Caco-2 (cell line): ENCODE measurements at regions not wholly inside any gene's neighbourhood (a gene's known extent, or its start where the extent isn't known, plus 50 kb on each side); places are given as distances from the start of the nearest gene placed in this dataset.

Source experiments
- BruUV-seq: library from RNA; stranded (reverse); fragments of 400-500 nt; replicated peaks from 2 replicates; lab custom pipeline; 2021; lab: Mats Ljungman, UMichigan
- CTCF ChIA-PET: fragments of 300-600 bp; sonication (Branson Sonifier 250); formaldehyde crosslinking; loops from one replicate; lab custom pipeline; 2022; ENCODE audit warnings: antibody characterized with exemption; lab: Charles Lee
- POLR2A ChIA-PET: fragments of 300-600 bp; sonication (Branson Sonifier 250); formaldehyde crosslinking; loops from one replicate; lab custom pipeline; 2022; ENCODE audit warnings: antibody characterized with exemption; lab: Charles Lee
- DNase-seq, 2 experiments: peaks; one replicate each; pipeline versions ENCODE4 v3.0.0 to v3.0.0-alpha.2; 2020 to 2022
- H3K27me3 ChIP-seq: replicated peaks from 2 replicates; pipeline ENCODE4 v1.6.0; 2011; ENCODE audit warnings: low read length; ENCODE audit not compliant: control insufficient read depth, insufficient read depth
- H3K36me3 ChIP-seq: 2 replicates; pipeline ENCODE4 v1.5.1; 2011; ENCODE audit warnings: low read length; ENCODE audit not compliant: control insufficient read depth, insufficient read depth
- H3K4me1 ChIP-seq: fragments of 250-450 bp; sonication (Bioruptor Pico); 2 replicates; pipeline ENCODE4 v1.5.1; 2020; ENCODE audit warnings: mild to moderate bottlenecking
- H3K4me3 ChIP-seq: 2 replicates; pipeline ENCODE4 v1.5.1; 2011; ENCODE audit warnings: low read depth, mild to moderate bottlenecking, control low read depth, low read length
- H3K9me3 ChIP-seq: fragments of 250-450 bp; sonication (Bioruptor Pico); 2 replicates; pipeline ENCODE4 v1.5.1; 2020; ENCODE audit warnings: mild to moderate bottlenecking, moderate library complexity
- H3K27ac Mint-ChIP-seq: one replicate; pipeline ENCODE4 v1.8.0; 2022; ENCODE audit warnings: mixed read lengths; ENCODE audit not compliant: unreplicated experiment
- H3K27me3 Mint-ChIP-seq: one replicate; pipeline ENCODE4 v1.8.0; 2022; ENCODE audit warnings: mixed read lengths; ENCODE audit not compliant: insufficient read depth, unreplicated experiment
- H3K36me3 Mint-ChIP-seq: one replicate; pipeline ENCODE4 v1.8.0; 2022; ENCODE audit warnings: mild to moderate bottlenecking, mixed read lengths; ENCODE audit not compliant: insufficient read depth, unreplicated experiment
- H3K4me1 Mint-ChIP-seq: one replicate; pipeline ENCODE4 v1.8.0; 2022; ENCODE audit warnings: low read depth, mixed read lengths; ENCODE audit not compliant: unreplicated experiment
- H3K4me3 Mint-ChIP-seq: one replicate; pipeline ENCODE4 v1.8.0; 2022; ENCODE audit warnings: mild to moderate bottlenecking, moderate library complexity, mixed read lengths; ENCODE audit not compliant: unreplicated experiment
- H3K9me3 Mint-ChIP-seq: one replicate; pipeline ENCODE4 v1.8.0; 2022; ENCODE audit warnings: mixed read lengths; ENCODE audit not compliant: unreplicated experiment
- intact Hi-C: fragments of 100-400 bp; cut with micrococcal nuclease; formaldehyde crosslinking; loops from one replicate; pipeline ENCODE4 v1.10.0; 2022; ENCODE audit not compliant: unreplicated experiment
- TF ChIP-seq, protein P1 (sequence below), 2 experiments: fragments of 200-600 bp in 1 of 2; IDR thresholded peaks; 1 replicate in 1 of 2; 2 replicates in 1 of 2; pipeline versions ENCODE4 v1.5.1 to v1.8.0; 2011 to 2022; ENCODE audit warnings: antibody characterized with exemption in 1 of 2, control low read depth in 1 of 2, inconsistent platforms in 1 of 2, low read depth in 1 of 2, low read length in 1 of 2, mild to moderate bottlenecking in 1 of 2, moderate library complexity in 1 of 2; ENCODE audit not compliant: insufficient read depth in 1 of 2, severe bottlenecking in 1 of 2, unreplicated experiment in 1 of 2

DNA sequence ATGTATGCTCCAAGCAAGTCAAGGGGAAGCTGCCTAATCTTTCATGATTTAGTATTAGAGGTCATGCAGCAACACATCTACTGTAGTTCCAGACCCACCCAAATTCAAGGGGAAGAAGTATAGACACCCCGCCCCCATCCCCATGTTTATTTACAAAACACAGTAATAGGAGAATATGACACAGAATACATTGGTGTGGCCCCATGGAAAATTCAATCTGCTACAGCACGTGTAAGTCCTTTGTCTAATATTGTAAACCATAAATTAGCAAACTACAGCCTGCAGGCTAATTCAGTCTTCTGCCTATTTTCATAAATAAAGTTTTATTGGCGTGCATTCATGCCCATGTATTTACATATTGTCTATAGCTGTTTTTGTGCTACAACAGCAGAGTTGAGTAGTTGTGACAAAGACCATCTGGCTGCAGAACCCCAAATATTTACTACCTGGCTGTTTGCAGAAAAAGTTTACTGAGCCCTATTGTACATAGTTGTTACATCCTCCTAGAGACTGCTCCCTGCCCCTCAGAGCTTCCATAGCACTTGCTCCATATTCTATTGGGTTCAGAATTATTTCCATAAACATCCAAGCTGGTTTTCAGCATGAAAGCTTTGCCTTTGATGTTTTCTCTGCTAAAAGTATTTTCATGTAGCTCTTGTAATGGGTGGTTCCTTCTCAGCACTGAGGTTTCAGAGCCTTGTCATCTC is 326.8 kb upstream of the CPEB2 start:
- Mint-ChIP-seq H3K27ac (no peak overlapping the region), H3K36me3 (no peaks in the 10 kb centered on the region), H3K9me3 (no peaks in the 10 kb centered on the region), H3K27me3 (peaks cover 3% of the 10 kb centered on the region), H3K4me3 (no peak overlapping the region), H3K4me1 (no peaks in the 10 kb centered on the region)
- Histone ChIP-seq H3K9me3 (no peaks in the 10 kb centered on the region), H3K27me3 (no peaks in the 10 kb centered on the region), H3K36me3 (no peaks in the 10 kb centered on the region), H3K4me3 (no peak overlapping the region), H3K4me1 (no peaks in the 10 kb centered on the region)
- ChIA-PET POLR2A (no interaction called here), CTCF (no interaction called here)
- TF ChIP-seq, protein P1, sequence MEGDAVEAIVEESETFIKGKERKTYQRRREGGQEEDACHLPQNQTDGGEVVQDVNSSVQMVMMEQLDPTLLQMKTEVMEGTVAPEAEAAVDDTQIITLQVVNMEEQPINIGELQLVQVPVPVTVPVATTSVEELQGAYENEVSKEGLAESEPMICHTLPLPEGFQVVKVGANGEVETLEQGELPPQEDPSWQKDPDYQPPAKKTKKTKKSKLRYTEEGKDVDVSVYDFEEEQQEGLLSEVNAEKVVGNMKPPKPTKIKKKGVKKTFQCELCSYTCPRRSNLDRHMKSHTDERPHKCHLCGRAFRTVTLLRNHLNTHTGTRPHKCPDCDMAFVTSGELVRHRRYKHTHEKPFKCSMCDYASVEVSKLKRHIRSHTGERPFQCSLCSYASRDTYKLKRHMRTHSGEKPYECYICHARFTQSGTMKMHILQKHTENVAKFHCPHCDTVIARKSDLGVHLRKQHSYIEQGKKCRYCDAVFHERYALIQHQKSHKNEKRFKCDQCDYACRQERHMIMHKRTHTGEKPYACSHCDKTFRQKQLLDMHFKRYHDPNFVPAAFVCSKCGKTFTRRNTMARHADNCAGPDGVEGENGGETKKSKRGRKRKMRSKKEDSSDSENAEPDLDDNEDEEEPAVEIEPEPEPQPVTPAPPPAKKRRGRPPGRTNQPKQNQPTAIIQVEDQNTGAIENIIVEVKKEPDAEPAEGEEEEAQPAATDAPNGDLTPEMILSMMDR (IDR thresholded peaks at IDR 0.05; ENCODE audit: insufficient read depth in 1 of 2, low read depth in 1 of 2, low read length in 1 of 2, severe bottlenecking in 1 of 2, unreplicated experiment in 1 of 2) = no peak
- BruUV-seq = no TSS peak
- DNase-seq = no peak
- intact Hi-C loops = no loop called here

GRCh38 chr4:14679906-14680305 is 322.4 kb upstream of the CPEB2 start:
- DNase-seq = no peak
- Mint-ChIP-seq H3K36me3 (no peaks in the 10 kb centered on the region), H3K9me3 (no peaks in the 10 kb centered on the region), H3K27me3 (peaks cover 3% of the 10 kb centered on the region), H3K4me3 (no peak overlapping the region), H3K27ac (no peak overlapping the region), H3K4me1 (no peaks in the 10 kb centered on the region)
- TF ChIP-seq, protein P1 (IDR thresholded peaks at IDR 0.05; ENCODE audit: insufficient read depth in 1 of 2, low read depth in 1 of 2, low read length in 1 of 2, severe bottlenecking in 1 of 2, unreplicated experiment in 1 of 2) = no peak
- BruUV-seq = no TSS peak
- ChIA-PET POLR2A (no interaction called here), CTCF (no interaction called here)
- H3K36me3 ChIP-seq = no peaks in the 10 kb centered on the region
- no peaks in the 10 kb centered on the region for H3K4me1 ChIP-seq
- no peaks in the 10 kb centered on the region for H3K9me3 ChIP-seq
- H3K27me3 ChIP-seq = no peaks in the 10 kb centered on the region
- intact Hi-C loops = no loop called here
- no peak overlapping the region for H3K4me3 ChIP-seq

GRCh38 chr4:14681330-14681729 is 321.0 kb upstream of the CPEB2 start:
- H3K4me1 ChIP-seq = no peaks in the 10 kb centered on the region
- Mint-ChIP-seq H3K27ac (no peak overlapping the region), H3K9me3 (no peaks in the 10 kb centered on the region), H3K4me3 (no peak overlapping the region), H3K4me1 (no peaks in the 10 kb centered on the region), H3K36me3 (no peaks in the 10 kb centered on the region), H3K27me3 (peaks cover 3% of the 10 kb centered on the region)
- ChIA-PET CTCF (no interaction called here), POLR2A (no interaction called here)
- no peaks in the 10 kb centered on the region for H3K27me3 ChIP-seq
- TF ChIP-seq, protein P1 (IDR thresholded peaks at IDR 0.05; ENCODE audit: insufficient read depth in 1 of 2, low read depth in 1 of 2, low read length in 1 of 2, severe bottlenecking in 1 of 2, unreplicated experiment in 1 of 2) = no peak
- H3K9me3 ChIP-seq = no peaks in the 10 kb centered on the region
- no peaks in the 10 kb centered on the region for H3K36me3 ChIP-seq
- intact Hi-C loops = no loop called here
- no TSS peak for BruUV-seq
- no peak for DNase-seq
- H3K4me3 ChIP-seq = no peak overlapping the region
